Fibroblast of pulmonary artery (primary cell): ENCODE measurements at regions not wholly inside any gene's neighbourhood (a gene's known extent, or its start where the extent isn't known, plus 50 kb on each side); places are given as distances from the start of the nearest gene placed in this dataset.

Source experiments
- DNase-seq: peaks from one replicate; pipeline ENCODE4 v3.0.0-alpha.2; 2010; ENCODE audit warnings: low read depth
- H3K4me3 ChIP-seq: replicated peaks from 2 replicates; pipeline ENCODE4 v1.5.1; 2011; ENCODE audit warnings: low read depth, mild to moderate bottlenecking, control low read depth, low read length, moderate library complexity
- CTCF ChIP-seq: IDR thresholded peaks from 2 replicates; pipeline ENCODE4 v1.5.1; 2011; ENCODE audit warnings: mild to moderate bottlenecking, control low read depth, low read length, inconsistent platforms; ENCODE audit errors: missing control alignments

DNA sequence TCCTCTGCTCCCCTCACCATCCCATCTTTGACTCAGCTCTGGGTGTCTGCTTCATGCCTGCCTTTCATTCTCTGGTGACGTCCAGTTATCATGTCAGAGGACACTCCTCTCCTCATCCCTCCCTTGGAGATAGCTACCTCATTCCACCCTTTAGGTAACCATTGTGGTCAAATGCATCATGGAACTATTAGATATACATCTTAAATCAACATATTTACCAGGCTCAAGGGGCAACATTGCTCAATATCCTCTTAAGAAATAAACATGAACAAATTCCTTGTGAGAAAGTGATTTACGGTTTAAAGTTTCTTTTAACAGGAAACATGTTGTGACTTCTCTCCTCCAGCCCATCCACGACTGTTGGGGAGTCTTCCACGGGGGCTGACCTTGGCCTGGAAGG is 511.6 kb upstream of the IGFBP3 start:
- TF ChIP-seq CTCF: no peak
- H3K4me3 ChIP-seq: no peak overlapping the region
- DNase-seq: peak; percentile 82

- no peak for TF ChIP-seq CTCF
- DNase-seq: no peak
- H3K4me3 ChIP-seq: no peak overlapping the region
These were observed 507.2 kb upstream of the IGFBP3 start for GRCh38 chr7:46428295-46428694.

- H3K4me3 ChIP-seq: no peak overlapping the region
- peak; percentile 11 for DNase-seq
- no peak for TF ChIP-seq CTCF
These were observed 503.9 kb upstream of the IGFBP3 start for GRCh38 chr7:46424934-46425333.

DNA sequence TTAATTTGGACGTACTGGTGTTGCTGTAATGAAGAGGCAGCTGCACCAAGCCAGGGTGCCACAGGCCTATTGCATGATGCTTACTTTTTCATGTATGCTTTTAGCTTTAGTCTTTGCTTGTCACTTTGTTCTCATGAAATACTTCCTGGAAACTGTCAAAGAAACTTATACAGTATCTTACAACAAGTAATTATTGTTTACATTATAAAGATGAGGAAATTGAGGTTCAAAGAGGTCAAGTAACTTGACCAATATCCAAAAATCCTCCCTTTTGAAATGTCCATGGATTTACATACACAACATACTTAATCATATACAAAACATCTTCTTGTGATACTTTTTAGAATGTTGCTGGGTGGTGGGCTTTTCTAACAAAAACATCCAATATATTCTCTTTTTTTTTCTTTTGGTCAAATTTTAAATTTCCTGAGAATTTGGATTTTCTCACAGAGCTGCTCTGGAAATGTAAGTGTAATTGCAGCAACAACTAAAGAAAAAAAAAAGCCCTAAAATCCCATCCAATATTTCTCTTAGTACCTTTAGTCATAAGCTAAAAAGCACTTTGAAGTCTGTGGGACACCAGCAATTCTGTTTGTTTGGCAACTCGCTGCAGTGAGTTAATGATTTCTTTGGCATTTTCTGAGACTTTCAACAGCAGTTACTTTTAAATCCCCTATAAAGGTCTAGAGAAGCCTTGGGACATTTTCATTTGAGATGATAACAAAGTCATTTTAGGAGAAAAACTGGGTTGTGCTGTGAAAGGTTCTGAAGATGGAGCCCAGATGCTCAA is 500.6 kb upstream of the IGFBP3 start:
- no peak overlapping the region for H3K4me3 ChIP-seq
- no peak for TF ChIP-seq CTCF
- no peak for DNase-seq

DNA sequence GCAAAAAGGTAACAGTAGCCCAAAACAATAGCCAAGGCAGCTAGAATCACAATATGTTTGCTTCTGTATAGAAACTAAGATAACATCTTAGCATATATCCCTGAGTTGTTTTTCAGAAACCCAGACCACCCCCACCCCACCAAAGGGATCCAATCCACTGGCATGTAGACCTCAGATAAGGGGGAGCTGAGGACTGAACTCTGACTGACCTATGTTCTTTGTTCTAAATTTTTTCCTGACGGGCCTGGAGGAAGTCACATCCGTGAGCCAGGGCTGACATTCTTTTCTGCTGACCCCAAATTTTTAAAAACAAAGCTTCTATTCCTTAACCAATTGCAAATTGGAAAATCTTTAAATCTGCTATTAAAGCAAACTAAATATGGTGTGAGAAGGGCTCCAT is 493.9 kb upstream of the IGFBP3 start:
- peak; percentile 57 for DNase-seq
- no peak for TF ChIP-seq CTCF
- H3K4me3 ChIP-seq: no peak overlapping the region

DNA sequence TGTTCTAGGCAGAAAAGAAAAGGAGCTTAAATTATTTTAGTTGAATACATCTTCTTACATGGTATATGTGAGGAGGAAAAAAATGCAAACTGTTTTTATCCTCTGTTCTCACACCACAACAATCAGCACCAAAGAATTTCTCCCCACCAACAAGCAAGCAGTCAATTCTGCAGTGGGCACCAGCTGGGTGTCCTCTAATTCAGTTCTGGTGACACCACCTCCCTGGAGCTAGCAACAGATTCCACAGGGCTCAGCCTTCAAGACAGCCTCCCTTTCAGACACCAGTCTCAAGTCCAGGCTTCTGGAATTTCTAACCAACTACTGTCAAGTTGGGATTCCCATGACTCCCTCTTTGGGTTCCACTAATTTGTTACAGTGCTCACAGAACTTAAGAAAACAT is 490.2 kb upstream of the IGFBP3 start:
- H3K4me3 ChIP-seq: no peak overlapping the region
- DNase-seq: no peak
- no peak for TF ChIP-seq CTCF

DNA sequence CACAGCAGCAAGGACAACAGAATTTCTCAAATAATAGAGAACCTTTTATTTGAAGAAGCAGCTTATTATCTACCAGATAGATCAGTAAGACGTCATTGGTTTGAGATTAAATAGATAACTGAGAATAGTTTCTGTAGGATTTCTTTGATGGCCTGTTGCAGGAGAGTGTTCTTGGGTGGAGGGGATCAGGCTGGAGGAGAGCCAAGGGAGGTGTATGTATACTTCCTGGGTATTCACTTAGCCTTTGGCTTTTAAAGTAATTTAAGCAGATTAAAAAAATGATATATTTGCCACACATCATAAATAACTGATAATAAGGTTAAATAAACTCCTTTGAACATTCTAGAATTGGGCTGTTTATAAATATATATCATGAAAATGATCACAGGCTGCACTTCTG is 486.1 kb upstream of the IGFBP3 start:
- TF ChIP-seq CTCF: no peak
- H3K4me3 ChIP-seq: no peak overlapping the region
- DNase-seq: no peak
